KMS-11 (cell line): ENCODE measurements at regions not wholly inside any gene's neighbourhood (a gene's known extent, or its start where the extent isn't known, plus 50 kb on each side); places are given as distances from the start of the nearest gene placed in this dataset.

Experiments
- H2AFZ ChIP-seq: fragments of 200-600 bp; sonication (generic); 2 replicates; pipeline ENCODE4 v1.6.1; 2016; ENCODE audit warnings: antibody characterized with exemption, mixed run types, low read depth
- H3K27ac ChIP-seq: fragments of 200-600 bp; sonication (generic); 2 replicates; pipeline ENCODE4 v1.6.1; 2016; ENCODE audit warnings: mild to moderate bottlenecking, mixed run types
- H3K27me3 ChIP-seq: fragments of 200-600 bp; sonication (generic); 2 replicates; pipeline ENCODE4 v1.6.1; 2017; ENCODE audit warnings: mild to moderate bottlenecking, low read depth, mixed run types, moderate library complexity; ENCODE audit not compliant: insufficient read depth
- H3K36me3 ChIP-seq: fragments of 200-600 bp; sonication (generic); 2 replicates; pipeline ENCODE4 v1.6.1; 2017; ENCODE audit warnings: mild to moderate bottlenecking, mixed run types; ENCODE audit not compliant: insufficient read depth
- H3K4me1 ChIP-seq: fragments of 200-600 bp; sonication (generic); 2 replicates; pipeline ENCODE4 v1.6.1; 2016; ENCODE audit warnings: mild to moderate bottlenecking, low read depth, mixed run types; ENCODE audit not compliant: poor library complexity, severe bottlenecking
- H3K4me2 ChIP-seq: fragments of 200-600 bp; sonication (generic); 2 replicates; pipeline ENCODE4 v1.7.0; 2016; ENCODE audit warnings: mild to moderate bottlenecking, mixed run types
- H3K4me3 ChIP-seq: fragments of 200-600 bp; sonication (generic); IDR thresholded peaks from 2 replicates; pipeline ENCODE4 v1.6.1; 2017; ENCODE audit warnings: low read depth, low read length, mixed read lengths; ENCODE audit not compliant: insufficient read depth
- H3K79me2 ChIP-seq: fragments of 200-600 bp; sonication (generic); 2 replicates; pipeline ENCODE4 v1.6.1; 2016; ENCODE audit warnings: low read depth, mixed run types; ENCODE audit not compliant: insufficient read depth
- H3K9ac ChIP-seq: fragments of 200-600 bp; sonication (generic); 2 replicates; pipeline ENCODE4 v1.6.1; 2016; ENCODE audit warnings: mild to moderate bottlenecking, mixed run types
- H4K20me1 ChIP-seq: fragments of 200-600 bp; sonication (generic); 2 replicates; pipeline ENCODE4 v1.6.1; 2016; ENCODE audit warnings: mild to moderate bottlenecking, mixed run types; ENCODE audit not compliant: insufficient read depth
- TF ChIP-seq, protein P1 (sequence below): fragments of 200-600 bp; sonication (generic); conservative IDR thresholded peaks from 2 replicates; pipeline ENCODE4 v1.6.1; 2017; ENCODE audit warnings: low read depth, mild to moderate bottlenecking, antibody characterized with exemption, low read length, moderate library complexity, mixed read lengths

- Histone ChIP-seq H3K4me2 (no peak overlapping the region), H3K27ac (no peak overlapping the region), H3K79me2 (no peaks in the 10 kb centered on the region), H3K4me3 (no peak overlapping the region), H3K27me3 (no peaks in the 10 kb centered on the region), H4K20me1 (no peaks in the 10 kb centered on the region), H3K9ac (no peak overlapping the region), H2AFZ (no peak overlapping the region), H3K4me1 (no peaks in the 10 kb centered on the region), H3K36me3 (no peaks in the 10 kb centered on the region)
- TF ChIP-seq, protein P1, sequence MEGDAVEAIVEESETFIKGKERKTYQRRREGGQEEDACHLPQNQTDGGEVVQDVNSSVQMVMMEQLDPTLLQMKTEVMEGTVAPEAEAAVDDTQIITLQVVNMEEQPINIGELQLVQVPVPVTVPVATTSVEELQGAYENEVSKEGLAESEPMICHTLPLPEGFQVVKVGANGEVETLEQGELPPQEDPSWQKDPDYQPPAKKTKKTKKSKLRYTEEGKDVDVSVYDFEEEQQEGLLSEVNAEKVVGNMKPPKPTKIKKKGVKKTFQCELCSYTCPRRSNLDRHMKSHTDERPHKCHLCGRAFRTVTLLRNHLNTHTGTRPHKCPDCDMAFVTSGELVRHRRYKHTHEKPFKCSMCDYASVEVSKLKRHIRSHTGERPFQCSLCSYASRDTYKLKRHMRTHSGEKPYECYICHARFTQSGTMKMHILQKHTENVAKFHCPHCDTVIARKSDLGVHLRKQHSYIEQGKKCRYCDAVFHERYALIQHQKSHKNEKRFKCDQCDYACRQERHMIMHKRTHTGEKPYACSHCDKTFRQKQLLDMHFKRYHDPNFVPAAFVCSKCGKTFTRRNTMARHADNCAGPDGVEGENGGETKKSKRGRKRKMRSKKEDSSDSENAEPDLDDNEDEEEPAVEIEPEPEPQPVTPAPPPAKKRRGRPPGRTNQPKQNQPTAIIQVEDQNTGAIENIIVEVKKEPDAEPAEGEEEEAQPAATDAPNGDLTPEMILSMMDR = no peak
Observed at GRCh38 chr12:126908765-126909142, 1358.2 kb upstream of the TMEM132C start.

GRCh38 chr12:126910570-126910969 is 1356.4 kb upstream of the TMEM132C start:
- no peak overlapping the region for H3K4me2 ChIP-seq
- H2AFZ ChIP-seq = no peak overlapping the region
- H3K27me3 ChIP-seq = no peaks in the 10 kb centered on the region
- no peaks in the 10 kb centered on the region for H3K79me2 ChIP-seq
- no peak overlapping the region for H3K4me3 ChIP-seq
- no peaks in the 10 kb centered on the region for H3K4me1 ChIP-seq
- H4K20me1 ChIP-seq = no peaks in the 10 kb centered on the region
- H3K27ac ChIP-seq = no peak overlapping the region
- TF ChIP-seq, protein P1 = no peak
- no peak overlapping the region for H3K9ac ChIP-seq
- H3K36me3 ChIP-seq = no peaks in the 10 kb centered on the region

DNA sequence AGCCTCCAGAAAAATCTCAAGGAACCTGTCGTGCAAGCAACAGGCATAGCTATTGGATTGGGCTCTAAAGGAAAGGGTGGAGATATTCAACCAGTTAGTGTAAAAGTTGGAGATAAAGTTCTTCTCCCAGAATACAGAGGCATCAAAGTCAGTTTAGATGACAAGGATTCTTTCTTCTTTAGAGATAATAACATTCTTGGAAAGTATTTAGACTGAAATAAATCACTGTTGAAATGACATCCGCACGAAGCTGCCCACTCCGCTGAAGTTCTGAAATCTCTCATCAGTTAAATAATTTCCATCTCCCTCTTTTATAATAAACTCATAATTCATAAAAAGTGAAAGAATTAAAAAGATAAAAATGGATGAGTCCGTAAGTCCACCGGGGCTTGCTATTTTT is 1354.9 kb upstream of the TMEM132C start:
- TF ChIP-seq, protein P1 = no peak
- H3K4me1 ChIP-seq = no peaks in the 10 kb centered on the region
- no peaks in the 10 kb centered on the region for H4K20me1 ChIP-seq
- no peaks in the 10 kb centered on the region for H3K27me3 ChIP-seq
- no peak overlapping the region for H3K9ac ChIP-seq
- no peaks in the 10 kb centered on the region for H3K36me3 ChIP-seq
- no peak overlapping the region for H3K4me2 ChIP-seq
- no peaks in the 10 kb centered on the region for H3K79me2 ChIP-seq
- no peak overlapping the region for H3K4me3 ChIP-seq
- H3K27ac ChIP-seq = no peak overlapping the region
- no peak overlapping the region for H2AFZ ChIP-seq

DNA sequence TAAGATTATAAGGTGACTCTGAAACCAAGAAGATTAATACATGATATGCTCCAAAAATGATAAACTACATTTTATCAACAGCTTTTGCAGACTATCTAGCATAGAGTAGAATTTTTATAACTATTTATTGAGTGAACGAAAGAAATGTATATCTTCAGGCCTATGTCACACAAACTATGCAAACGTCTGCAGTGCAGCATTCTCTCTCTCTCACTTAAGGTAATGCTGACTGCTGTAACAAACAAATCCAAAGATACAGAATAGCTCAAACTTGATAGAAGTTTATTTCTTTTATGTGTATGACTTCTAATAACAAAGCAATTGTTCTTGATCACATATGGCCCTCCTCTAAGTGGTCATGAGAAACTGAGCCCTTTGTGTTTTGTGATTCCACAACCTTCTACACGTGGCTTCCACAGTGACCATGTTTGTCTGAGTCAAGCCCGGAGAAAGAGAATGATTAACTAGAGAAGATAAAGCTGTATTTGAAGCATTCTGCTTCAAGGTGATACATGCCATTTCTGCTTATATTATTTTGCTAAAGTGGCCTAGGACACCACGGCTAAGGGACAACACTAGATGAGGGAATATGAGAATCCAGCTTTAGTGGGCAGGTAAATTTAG is 1352.7 kb upstream of the TMEM132C start:
- H3K27me3 ChIP-seq = no peaks in the 10 kb centered on the region
- H3K36me3 ChIP-seq = no peaks in the 10 kb centered on the region
- H2AFZ ChIP-seq = no peak overlapping the region
- no peaks in the 10 kb centered on the region for H3K4me1 ChIP-seq
- H3K27ac ChIP-seq = no peak overlapping the region
- no peaks in the 10 kb centered on the region for H4K20me1 ChIP-seq
- no peak overlapping the region for H3K9ac ChIP-seq
- no peaks in the 10 kb centered on the region for H3K79me2 ChIP-seq
- TF ChIP-seq, protein P1 = no peak
- H3K4me3 ChIP-seq = no peak overlapping the region
- no peak overlapping the region for H3K4me2 ChIP-seq
